ENCODE measurements at regions not wholly inside any gene's neighbourhood (a gene's known extent, or its start where the extent isn't known, plus 50 kb on each side); places are given as distances from the start of the nearest gene placed in this dataset.

DNA sequence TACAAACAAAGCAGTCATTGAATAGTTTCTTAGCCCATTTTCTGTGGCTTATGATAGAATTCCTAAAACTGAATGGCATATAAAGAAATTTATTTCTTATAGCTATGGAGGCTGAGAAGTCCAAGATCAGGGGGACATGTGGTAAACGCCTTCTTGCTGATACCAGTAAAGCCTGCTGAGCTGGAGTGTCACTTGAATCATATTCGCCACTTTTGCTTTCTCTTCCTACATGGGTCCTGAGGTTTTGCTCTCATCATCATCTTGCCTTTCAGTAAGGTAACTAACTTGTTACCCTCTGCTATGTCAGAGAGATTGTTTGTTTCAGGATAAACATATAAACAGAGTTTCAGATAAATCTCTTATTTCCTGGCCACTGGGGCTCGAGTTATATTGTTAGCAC, 203.3 kb upstream of the DMRT1 start:
- intact Hi-C loops (cut with micrococcal nuclease; ENCODE audit: unreplicated experiment), result no loop called here
- ATAC-seq, result no peak
- no peak overlapping the region for H3K4me2 ChIP-seq (ENCODE audit: low read depth, low read length)
- H3K27ac ChIP-seq (ENCODE audit: extremely low read length, insufficient read depth, low read length), result no peak overlapping the region
- POLR2A ChIA-PET, result no interaction called here
- TF ChIP-seq NAIF1 (CRISPR knock-in tag; IDR thresholded peaks at IDR 0.05; ENCODE audit: borderline replicate concordance) (no peak), PTBP1 (IDR thresholded peaks at IDR 0.05; ENCODE audit: low read depth, low read length, poor library complexity, severe bottlenecking) (no peak), BORCS8-MEF2B (CRISPR knock-in tag; IDR thresholded peaks at IDR 0.05) (no peak), ZNF652 (CRISPR knock-in tag; IDR thresholded peaks at IDR 0.05; ENCODE audit: borderline replicate concordance, low read depth) (no peak), GLI4 (CRISPR knock-in tag; IDR thresholded peaks at IDR 0.05; ENCODE audit: borderline replicate concordance) (no peak), ZNF891 (CRISPR knock-in tag; IDR thresholded peaks at IDR 0.05) (no peak), PCBP2 (optimal IDR thresholded peaks at IDR 0.05; ENCODE audit: low read depth, low read length, poor library complexity, severe bottlenecking) (no peak), LCORL (IDR thresholded peaks at IDR 0.05) (no peak), LCORL (CRISPR knock-in tag; IDR thresholded peaks at IDR 0.05) (no peak), RXRA (CRISPR knock-in tag; IDR thresholded peaks at IDR 0.05) (no peak), POLR2AphosphoS2 (IDR thresholded peaks at IDR 0.05; ENCODE audit: low read depth, low read length) (no peak), SMAD3 (CRISPR knock-in tag; IDR thresholded peaks at IDR 0.05) (no peak), ZNF546 (CRISPR knock-in tag; conservative IDR thresholded peaks at IDR 0.05) (no peak), ZFP37 (CRISPR knock-in tag; IDR thresholded peaks at IDR 0.05; ENCODE audit: borderline replicate concordance) (no peak), ASH2L (IDR thresholded peaks at IDR 0.05; ENCODE audit: insufficient read length, low read depth, low read length) (no peak), MIER2 (CRISPR knock-in tag; IDR thresholded peaks at IDR 0.05) (no peak), ZNF3 (CRISPR knock-in tag; IDR thresholded peaks at IDR 0.05) (no peak)
- TF ChIP-seq, protein P1, sequence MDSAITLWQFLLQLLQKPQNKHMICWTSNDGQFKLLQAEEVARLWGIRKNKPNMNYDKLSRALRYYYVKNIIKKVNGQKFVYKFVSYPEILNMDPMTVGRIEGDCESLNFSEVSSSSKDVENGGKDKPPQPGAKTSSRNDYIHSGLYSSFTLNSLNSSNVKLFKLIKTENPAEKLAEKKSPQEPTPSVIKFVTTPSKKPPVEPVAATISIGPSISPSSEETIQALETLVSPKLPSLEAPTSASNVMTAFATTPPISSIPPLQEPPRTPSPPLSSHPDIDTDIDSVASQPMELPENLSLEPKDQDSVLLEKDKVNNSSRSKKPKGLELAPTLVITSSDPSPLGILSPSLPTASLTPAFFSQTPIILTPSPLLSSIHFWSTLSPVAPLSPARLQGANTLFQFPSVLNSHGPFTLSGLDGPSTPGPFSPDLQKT (CRISPR knock-in tag; IDR thresholded peaks at IDR 0.05; ENCODE audit: borderline replicate concordance), result no peak
- TF ChIP-seq, protein P2, sequence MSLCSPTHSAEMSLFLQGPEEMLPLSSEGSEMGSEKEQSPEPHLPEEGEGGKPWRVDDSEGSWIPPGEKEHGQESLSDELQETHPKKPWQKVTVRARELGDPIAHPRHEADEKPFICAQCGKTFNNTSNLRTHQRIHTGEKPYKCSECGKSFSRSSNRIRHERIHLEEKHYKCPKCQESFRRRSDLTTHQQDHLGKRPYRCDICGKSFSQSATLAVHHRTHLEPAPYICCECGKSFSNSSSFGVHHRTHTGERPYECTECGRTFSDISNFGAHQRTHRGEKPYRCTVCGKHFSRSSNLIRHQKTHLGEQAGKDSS (CRISPR knock-in tag; IDR thresholded peaks at IDR 0.05; ENCODE audit: borderline replicate concordance, low read depth), result no peak
- TF ChIP-seq, protein P3, sequence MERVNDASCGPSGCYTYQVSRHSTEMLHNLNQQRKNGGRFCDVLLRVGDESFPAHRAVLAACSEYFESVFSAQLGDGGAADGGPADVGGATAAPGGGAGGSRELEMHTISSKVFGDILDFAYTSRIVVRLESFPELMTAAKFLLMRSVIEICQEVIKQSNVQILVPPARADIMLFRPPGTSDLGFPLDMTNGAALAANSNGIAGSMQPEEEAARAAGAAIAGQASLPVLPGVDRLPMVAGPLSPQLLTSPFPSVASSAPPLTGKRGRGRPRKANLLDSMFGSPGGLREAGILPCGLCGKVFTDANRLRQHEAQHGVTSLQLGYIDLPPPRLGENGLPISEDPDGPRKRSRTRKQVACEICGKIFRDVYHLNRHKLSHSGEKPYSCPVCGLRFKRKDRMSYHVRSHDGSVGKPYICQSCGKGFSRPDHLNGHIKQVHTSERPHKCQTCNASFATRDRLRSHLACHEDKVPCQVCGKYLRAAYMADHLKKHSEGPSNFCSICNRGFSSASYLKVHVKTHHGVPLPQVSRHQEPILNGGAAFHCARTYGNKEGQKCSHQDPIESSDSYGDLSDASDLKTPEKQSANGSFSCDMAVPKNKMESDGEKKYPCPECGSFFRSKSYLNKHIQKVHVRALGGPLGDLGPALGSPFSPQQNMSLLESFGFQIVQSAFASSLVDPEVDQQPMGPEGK (CRISPR knock-in tag; IDR thresholded peaks at IDR 0.05), result no peak
- TF ChIP-seq, protein P4, sequence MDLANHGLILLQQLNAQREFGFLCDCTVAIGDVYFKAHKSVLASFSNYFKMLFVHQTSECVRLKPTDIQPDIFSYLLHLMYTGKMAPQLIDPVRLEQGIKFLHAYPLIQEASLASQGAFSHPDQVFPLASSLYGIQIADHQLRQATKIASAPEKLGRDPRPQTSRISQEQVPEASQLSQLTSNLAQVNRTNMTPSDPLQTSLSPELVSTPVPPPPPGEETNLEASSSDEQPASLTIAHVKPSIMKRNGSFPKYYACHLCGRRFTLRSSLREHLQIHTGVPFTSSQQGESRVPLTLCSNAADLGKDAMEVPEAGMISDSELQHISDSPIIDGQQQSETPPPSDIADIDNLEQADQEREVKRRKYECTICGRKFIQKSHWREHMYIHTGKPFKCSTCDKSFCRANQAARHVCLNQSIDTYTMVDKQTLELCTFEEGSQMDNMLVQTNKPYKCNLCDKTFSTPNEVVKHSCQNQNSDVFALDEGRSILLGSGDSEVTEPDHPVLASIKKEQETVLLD (CRISPR knock-in tag; IDR thresholded peaks at IDR 0.05; ENCODE audit: low read depth), result no peak
- no peaks in the 10 kb centered on the region for H3K79me2 ChIP-seq (ENCODE audit: insufficient read depth, low read length)
- no peaks in the 10 kb centered on the region for H4K20me1 ChIP-seq (ENCODE audit: insufficient read depth, low read length)
- H3K9ac ChIP-seq (ENCODE audit: insufficient read depth, low read depth, low read length), result no peak overlapping the region
- no peaks in the 10 kb centered on the region for H3K9me3 ChIP-seq (ENCODE audit: low read length)
- CTCF ChIA-PET (ENCODE audit: low intra/inter-chr PET ratio, low total read pairs), result no interaction called here
- H3K36me3 ChIP-seq (replicated peaks in 1 of 2; ENCODE audit: control insufficient read depth in 1 of 2, insufficient read depth in 2 of 2, low read length in 2 of 2), result no peaks in the 10 kb centered on the region
- H2AFZ ChIP-seq (ENCODE audit: low read length), result no peak overlapping the region
- no peak for DNase-seq (ENCODE audit: low spot score)
- no peak for FAIRE-seq
- no peak overlapping the region for H3K4me3 ChIP-seq (replicated peaks in 1 of 3; ENCODE audit: insufficient read depth in 1 of 3, low read depth in 2 of 3, low read length in 3 of 3)
- H3K4me1 ChIP-seq (ENCODE audit: insufficient read depth, low read length), result peaks cover 19% of the 10 kb centered on the region
- WGBS (ENCODE audit: low lambda C conversion rate), result 89% methylated on average over 3 of the region's 3 CpGs
- in situ Hi-C loops (cut with HindIII; ENCODE audit: extremely low pct_ligation_motif_present, low pct_unique_long_range_greater_than_20kb), result no loop called here
- no TSS peak for BruUV-seq (replicated peaks)
- H3K27me3 ChIP-seq (ENCODE audit: control insufficient read depth in 1 of 2, insufficient read depth in 2 of 2, low read length in 2 of 2), result no peaks in the 10 kb centered on the region

Data from HepG2 (cell line).